ENCODE measurements at regions not wholly inside any gene's neighbourhood (a gene's known extent, or its start where the extent isn't known, plus 50 kb on each side); places are given as distances from the start of the nearest gene placed in this dataset.

DNA sequence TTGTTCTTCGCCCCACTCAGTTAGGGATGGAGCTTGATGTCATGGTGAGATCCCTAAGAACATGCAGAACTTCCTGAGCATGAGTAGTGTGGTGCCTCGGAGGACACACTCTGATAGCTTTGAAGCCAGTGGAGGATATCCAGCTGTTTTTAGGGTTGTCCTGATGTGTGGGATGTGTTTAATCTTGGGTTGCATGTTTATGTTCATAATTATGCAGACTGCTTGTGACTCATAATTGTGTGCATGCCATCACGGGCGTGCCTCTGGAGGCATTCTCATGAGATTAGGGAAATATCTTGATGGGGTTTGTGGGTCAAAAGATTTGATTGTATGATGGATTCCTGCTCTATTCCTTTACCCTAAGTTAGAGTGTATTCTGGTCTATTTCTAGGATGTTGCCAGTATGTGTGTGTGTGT is 267.4 kb upstream of the PELI2 start:
- no peak for TF ChIP-seq POLR2A (IDR thresholded peaks at IDR 0.05)
- TF ChIP-seq, protein P1, sequence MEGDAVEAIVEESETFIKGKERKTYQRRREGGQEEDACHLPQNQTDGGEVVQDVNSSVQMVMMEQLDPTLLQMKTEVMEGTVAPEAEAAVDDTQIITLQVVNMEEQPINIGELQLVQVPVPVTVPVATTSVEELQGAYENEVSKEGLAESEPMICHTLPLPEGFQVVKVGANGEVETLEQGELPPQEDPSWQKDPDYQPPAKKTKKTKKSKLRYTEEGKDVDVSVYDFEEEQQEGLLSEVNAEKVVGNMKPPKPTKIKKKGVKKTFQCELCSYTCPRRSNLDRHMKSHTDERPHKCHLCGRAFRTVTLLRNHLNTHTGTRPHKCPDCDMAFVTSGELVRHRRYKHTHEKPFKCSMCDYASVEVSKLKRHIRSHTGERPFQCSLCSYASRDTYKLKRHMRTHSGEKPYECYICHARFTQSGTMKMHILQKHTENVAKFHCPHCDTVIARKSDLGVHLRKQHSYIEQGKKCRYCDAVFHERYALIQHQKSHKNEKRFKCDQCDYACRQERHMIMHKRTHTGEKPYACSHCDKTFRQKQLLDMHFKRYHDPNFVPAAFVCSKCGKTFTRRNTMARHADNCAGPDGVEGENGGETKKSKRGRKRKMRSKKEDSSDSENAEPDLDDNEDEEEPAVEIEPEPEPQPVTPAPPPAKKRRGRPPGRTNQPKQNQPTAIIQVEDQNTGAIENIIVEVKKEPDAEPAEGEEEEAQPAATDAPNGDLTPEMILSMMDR (IDR thresholded peaks at IDR 0.05) = no peak
- no peak for TF ChIP-seq POLR2AphosphoS5 (IDR thresholded peaks at IDR 0.05)
- TF ChIP-seq EP300 (IDR thresholded peaks at IDR 0.05) = no peak
